Stomach (tissue), 8 donors: ENCODE measurements at regions not wholly inside any gene's neighbourhood (a gene's known extent, or its start where the extent isn't known, plus 50 kb on each side); places are given as distances from the start of the nearest gene placed in this dataset.

ENCODE experiments used
- DNase-seq, 2 donors: peaks; one replicate each; pipeline versions ENCODE4 v3.0.0 to v3.0.0-alpha.2; 2013 to 2019
- H3K27ac ChIP-seq, 5 donors: fragments of 200-600 bp in 4 of 5; sonication (generic) in 4 of 5; one replicate each; pipeline ENCODE4 v1.5.1; 2013 to 2019; ENCODE audit warnings: mild to moderate bottlenecking in 1 of 5, moderate library complexity in 1 of 5
- H3K27me3 ChIP-seq, 3 donors: fragments of 200-600 bp; sonication (generic); one replicate each; pipeline ENCODE4 v1.5.1; 2017 to 2019; ENCODE audit warnings: mixed run types in 1 of 3
- H3K36me3 ChIP-seq, 4 donors: fragments of 200-600 bp; sonication (generic); 1 replicate in 3 of 4; 2 replicates in 1 of 4; pipeline ENCODE4 v1.5.1; 2016 to 2019
- H3K4me1 ChIP-seq, 4 donors: fragments of 200-600 bp; sonication (generic); one replicate each; pipeline ENCODE4 v1.5.1; 2016 to 2019
- H3K4me3 ChIP-seq, 4 donors: fragments of 200-600 bp; sonication (generic) in 3 of 4; one replicate each; pipeline ENCODE4 v1.5.1; 2016 to 2019; ENCODE audit warnings: mild to moderate bottlenecking in 1 of 4
- H3K9me3 ChIP-seq, 4 donors: fragments of 200-600 bp; sonication (generic); one replicate each; pipeline ENCODE4 v1.5.1; 2016 to 2019
- EP300 ChIP-seq: sonication (generic); formaldehyde crosslinking; IDR thresholded peaks from one replicate; pipeline ENCODE4 v1.6.1; 2017; ENCODE audit warnings: antibody characterized with exemption
- POLR2A ChIP-seq, 4 donors: fragments of 450-650 bp; IDR thresholded peaks; one replicate each; pipeline ENCODE4 v1.6.1; 2016; ENCODE audit warnings: antibody characterized with exemption in 4 of 4, control low read depth in 2 of 4, mild to moderate bottlenecking in 1 of 4, moderate library complexity in 1 of 4
- POLR2AphosphoS5 ChIP-seq, 3 donors: sonication (generic); formaldehyde crosslinking; IDR thresholded peaks; one replicate each; pipeline ENCODE4 v1.6.1; 2016; ENCODE audit warnings: antibody characterized with exemption in 3 of 3
- WGBS, 5 donors: extraction: QIAGEN DNeasy Blood & Tissue Kit in 3 of 5; methylation state at CpG; one replicate each; pipeline versions ENCODE4 v1.1.5 to v1.1.7; 2013 to 2018; 5-methylcytosine and 5-hydroxymethylcytosine counted together
- intact Hi-C: fragments of 100-400 bp; cut with DNase I; formaldehyde crosslinking; loops from one replicate; pipeline ENCODE4 v1.15.1; 2023; ENCODE audit warnings: low total_unique reads
- TF ChIP-seq, protein P1 (sequence below), 7 experiments: fragments of 450-650 bp in 4 of 7; fragments of 200-600 bp in 3 of 7; sonication (generic) in 3 of 7; IDR thresholded peaks; one replicate each; pipeline ENCODE4 v1.5.1; 2016 to 2019; ENCODE audit warnings: antibody characterized with exemption in 7 of 7, control low read depth in 2 of 7, mild to moderate bottlenecking in 1 of 7
- donor health status: healthy with polysubstance abuse.
- donor health status: Bipolar disorder and iron deficiency.
- donor health status: healthy.

DNA sequence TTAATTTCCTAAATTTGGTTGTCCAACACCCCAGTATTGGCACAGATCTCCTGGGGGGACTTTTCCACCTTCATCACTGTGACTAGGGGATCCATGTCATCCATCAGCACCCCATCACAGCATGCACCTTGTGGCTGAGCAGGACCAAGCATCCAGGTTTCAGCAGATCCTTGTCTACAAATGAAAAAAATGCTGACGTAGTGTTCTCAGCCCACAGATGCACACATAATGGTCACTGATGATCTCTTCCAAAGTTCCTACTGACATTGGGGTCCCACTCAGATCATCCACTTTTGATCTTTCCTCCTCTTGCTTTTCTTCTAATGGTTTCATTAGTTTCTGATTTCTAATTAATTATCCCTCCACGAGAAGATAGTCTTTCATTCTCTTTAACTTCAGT, 373.1 kb downstream of the TBX15 start:
- H3K9me3 ChIP-seq: peaks cover 0 to 45% (median 2%) of the 10 kb centered on the region in 4 donors
- no peak for DNase-seq
- no peak overlapping the region for H3K27ac ChIP-seq
- no peaks in the 10 kb centered on the region for H3K27me3 ChIP-seq
- no peaks in the 10 kb centered on the region for H3K4me1 ChIP-seq
- H3K4me3 ChIP-seq: no peak overlapping the region
- H3K36me3 ChIP-seq: no peaks in the 10 kb centered on the region
- no peak for TF ChIP-seq POLR2A (IDR thresholded peaks at IDR 0.05)
- intact Hi-C loops: no loop called here
- WGBS, 5 donors: 65 to 73% (median 71%) methylated on average over 2 of the region's 2 CpGs

DNA sequence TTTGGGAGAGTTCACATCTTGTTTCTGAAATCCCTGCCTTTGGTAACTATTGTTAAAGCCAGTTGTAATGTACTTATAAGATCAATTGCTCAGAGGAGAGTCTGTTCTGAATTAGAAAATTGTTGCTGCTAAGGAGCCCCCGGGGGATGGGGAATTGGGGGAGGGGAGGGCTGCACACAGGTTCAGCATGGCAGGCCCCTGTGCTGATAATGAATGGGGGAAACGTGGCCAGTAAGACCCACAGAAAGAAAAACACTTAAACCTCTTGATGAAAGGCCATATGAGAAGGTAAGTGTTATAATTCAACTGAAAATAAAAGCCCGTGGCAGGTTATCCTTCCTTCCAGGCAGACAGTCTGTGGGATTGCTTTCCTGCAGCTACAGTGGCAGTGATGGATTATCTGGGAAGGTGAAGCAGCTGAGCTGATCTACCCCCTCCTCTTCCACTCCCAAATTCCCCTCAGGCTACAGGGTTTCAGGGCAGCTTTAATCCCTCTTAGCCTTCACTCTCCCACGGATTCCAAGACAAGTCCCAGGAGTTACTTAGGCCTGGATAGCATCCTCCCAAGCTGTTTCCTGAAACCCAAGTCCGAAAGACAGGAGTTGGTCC, 398.8 kb downstream of the TBX15 start:
- Histone ChIP-seq H3K36me3 (no peaks in the 10 kb centered on the region), H3K4me3 (no peak overlapping the region), H3K27me3 (no peaks in the 10 kb centered on the region), H3K27ac (no peak overlapping the region), H3K4me1 (no peaks in the 10 kb centered on the region), H3K9me3 (peaks cover 0 to 4% (median 0%) of the 10 kb centered on the region in 4 donors)
- no peak for TF ChIP-seq POLR2AphosphoS5 (IDR thresholded peaks at IDR 0.05)
- TF ChIP-seq POLR2A (IDR thresholded peaks at IDR 0.05): no peak
- TF ChIP-seq, protein P1, sequence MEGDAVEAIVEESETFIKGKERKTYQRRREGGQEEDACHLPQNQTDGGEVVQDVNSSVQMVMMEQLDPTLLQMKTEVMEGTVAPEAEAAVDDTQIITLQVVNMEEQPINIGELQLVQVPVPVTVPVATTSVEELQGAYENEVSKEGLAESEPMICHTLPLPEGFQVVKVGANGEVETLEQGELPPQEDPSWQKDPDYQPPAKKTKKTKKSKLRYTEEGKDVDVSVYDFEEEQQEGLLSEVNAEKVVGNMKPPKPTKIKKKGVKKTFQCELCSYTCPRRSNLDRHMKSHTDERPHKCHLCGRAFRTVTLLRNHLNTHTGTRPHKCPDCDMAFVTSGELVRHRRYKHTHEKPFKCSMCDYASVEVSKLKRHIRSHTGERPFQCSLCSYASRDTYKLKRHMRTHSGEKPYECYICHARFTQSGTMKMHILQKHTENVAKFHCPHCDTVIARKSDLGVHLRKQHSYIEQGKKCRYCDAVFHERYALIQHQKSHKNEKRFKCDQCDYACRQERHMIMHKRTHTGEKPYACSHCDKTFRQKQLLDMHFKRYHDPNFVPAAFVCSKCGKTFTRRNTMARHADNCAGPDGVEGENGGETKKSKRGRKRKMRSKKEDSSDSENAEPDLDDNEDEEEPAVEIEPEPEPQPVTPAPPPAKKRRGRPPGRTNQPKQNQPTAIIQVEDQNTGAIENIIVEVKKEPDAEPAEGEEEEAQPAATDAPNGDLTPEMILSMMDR (IDR thresholded peaks at IDR 0.05): no peak
- no peak for TF ChIP-seq EP300
- 18 to 36% (median 29%) methylated on average over 5 of the region's 5 CpGs for WGBS, 5 donors
- DNase-seq: no peak
- intact Hi-C loops: no loop called here

DNA sequence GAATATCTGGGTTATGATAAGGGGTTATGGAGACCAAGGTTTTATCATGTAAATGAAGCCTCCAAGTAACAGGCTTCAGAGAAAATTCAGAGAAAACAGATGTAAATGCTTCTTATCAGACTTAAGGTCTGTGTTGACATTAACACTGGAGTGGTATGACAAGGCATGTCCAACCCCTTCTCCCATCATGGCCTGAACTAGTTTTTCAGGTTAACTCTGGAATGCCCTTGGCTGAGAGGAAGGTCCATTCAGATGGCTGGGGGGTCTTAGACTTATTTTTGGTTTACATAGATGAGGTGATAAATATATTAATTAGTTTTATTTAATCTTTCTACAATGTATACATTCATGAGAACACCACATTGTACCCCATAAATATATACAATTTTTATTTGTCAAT, 399.6 kb downstream of the TBX15 start:
- no peak for TF ChIP-seq POLR2A (IDR thresholded peaks at IDR 0.05)
- TF ChIP-seq, protein P1 (IDR thresholded peaks at IDR 0.05): no peak
- no peak for TF ChIP-seq EP300
- TF ChIP-seq POLR2AphosphoS5 (IDR thresholded peaks at IDR 0.05): no peak
- Histone ChIP-seq H3K27ac (no peak overlapping the region), H3K36me3 (no peaks in the 10 kb centered on the region), H3K4me3 (no peak overlapping the region), H3K4me1 (no peaks in the 10 kb centered on the region), H3K9me3 (peaks cover 0 to 4% (median 0%) of the 10 kb centered on the region in 4 donors), H3K27me3 (no peaks in the 10 kb centered on the region)
- DNase-seq: no peak
- intact Hi-C loops: no loop called here

DNA sequence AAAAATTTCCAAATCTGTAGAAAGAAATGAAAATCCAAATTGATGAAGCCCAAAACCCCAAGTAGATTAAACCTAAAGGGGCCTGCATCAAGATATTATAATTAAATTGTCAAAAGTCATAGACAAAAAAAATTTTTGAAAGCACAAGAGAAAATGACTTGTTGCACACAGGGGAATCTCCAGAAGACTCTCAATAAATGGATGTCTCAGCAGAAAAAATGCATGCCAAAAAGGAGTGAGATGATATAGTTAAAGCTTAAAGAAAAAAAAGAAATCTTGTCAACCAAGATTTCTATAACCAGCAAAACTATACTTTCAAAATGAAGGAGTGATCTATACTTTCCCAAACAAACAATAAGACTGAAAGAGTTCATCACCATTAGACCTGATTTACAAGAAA, 393.2 kb upstream of the SPAG17 start:
- TF ChIP-seq POLR2AphosphoS5 (IDR thresholded peaks at IDR 0.05) (no peak), EP300 (no peak), POLR2A (IDR thresholded peaks at IDR 0.05) (no peak)
- TF ChIP-seq, protein P1 (IDR thresholded peaks at IDR 0.05): no peak

DNA sequence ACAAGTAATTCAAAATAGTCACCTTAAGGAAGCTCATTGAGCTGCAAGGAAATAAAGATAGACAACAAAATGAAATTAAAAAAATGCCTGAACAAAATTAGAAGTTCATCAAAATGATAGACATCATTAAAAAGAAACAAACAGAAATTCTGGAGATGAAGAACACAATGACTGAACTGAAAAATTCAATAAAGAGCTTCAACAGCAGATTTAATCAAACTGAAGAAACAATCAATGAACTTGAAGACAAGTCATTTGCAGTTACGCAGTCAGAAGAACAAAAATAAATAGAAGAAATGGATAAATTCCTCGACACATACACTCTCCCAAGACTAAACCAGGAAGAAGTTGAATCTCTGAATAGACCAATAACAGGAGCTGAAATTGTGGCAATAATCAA, 390.0 kb upstream of the SPAG17 start:
- Histone ChIP-seq H3K27me3 (no peaks in the 10 kb centered on the region), H3K27ac (no peak overlapping the region), H3K36me3 (no peaks in the 10 kb centered on the region), H3K9me3 (peaks cover 0 to 23% (median 9%) of the 10 kb centered on the region in 4 donors), H3K4me3 (no peak overlapping the region), H3K4me1 (no peaks in the 10 kb centered on the region)
- intact Hi-C loops: no loop called here
- no peak for DNase-seq
- 79 to 93% (median 85%) methylated on average over 2 of the region's 2 CpGs for WGBS, 5 donors
- TF ChIP-seq POLR2A (IDR thresholded peaks at IDR 0.05): no peak
- no peak for TF ChIP-seq EP300
- TF ChIP-seq, protein P1 (IDR thresholded peaks at IDR 0.05): no peak
- TF ChIP-seq POLR2AphosphoS5 (IDR thresholded peaks at IDR 0.05): no peak

More for the DNA sequence above, 393.2 kb upstream of the SPAG17 start:
- no peaks in the 10 kb centered on the region for H3K27me3 ChIP-seq
- no peak overlapping the region for H3K27ac ChIP-seq
- peaks cover 0 to 23% (median 10%) of the 10 kb centered on the region in 4 donors for H3K9me3 ChIP-seq
- no peak overlapping the region for H3K4me3 ChIP-seq
- H3K4me1 ChIP-seq: no peaks in the 10 kb centered on the region
- no peaks in the 10 kb centered on the region for H3K36me3 ChIP-seq
- intact Hi-C loops: no loop called here
- no peak for DNase-seq
